Astrocyte (in vitro differentiated cells and primary cell): ENCODE measurements at regions not wholly inside any gene's neighbourhood (a gene's known extent, or its start where the extent isn't known, plus 50 kb on each side); places are given as distances from the start of the nearest gene placed in this dataset.

Experiments used
- DNase-seq: peaks from one replicate; pipeline ENCODE4 v3.0.0-alpha.2; 2010; ENCODE audit warnings: low read depth
- FAIRE-seq: peaks from 2 replicates; lab custom pipeline; 2011; peaks lifted over from hg19 to GRCh38; lab: Jason Lieb, UNC
- H2AFZ ChIP-seq: 2 replicates; pipeline ENCODE4 v1.6.0; 2012; ENCODE audit warnings: low read depth, low read length, inconsistent platforms
- H3K27ac ChIP-seq: 2 replicates; pipeline ENCODE4 v1.5.1; 2011; ENCODE audit warnings: low read depth, low read length, inconsistent platforms
- H3K27me3 ChIP-seq: 2 replicates; pipeline ENCODE4 v1.6.0; 2011; ENCODE audit warnings: low read length, inconsistent platforms; ENCODE audit not compliant: insufficient read depth
- H3K36me3 ChIP-seq: 2 replicates; pipeline ENCODE4 v1.5.1; 2011; ENCODE audit warnings: low read length, inconsistent platforms; ENCODE audit not compliant: insufficient read depth
- H3K4me1 ChIP-seq: 2 replicates; pipeline ENCODE4 v1.5.1; 2011; ENCODE audit warnings: low read length, inconsistent platforms; ENCODE audit not compliant: insufficient read depth
- H3K4me2 ChIP-seq: 2 replicates; pipeline ENCODE4 v1.6.0; 2012; ENCODE audit warnings: low read length, inconsistent platforms
- H3K4me3 ChIP-seq: 2 replicates; pipeline ENCODE4 v1.5.1; 2011; ENCODE audit warnings: low read depth, mild to moderate bottlenecking, low read length, inconsistent platforms; ENCODE audit not compliant: insufficient read depth
- H3K79me2 ChIP-seq: 2 replicates; pipeline ENCODE4 v1.6.0; 2012; ENCODE audit warnings: mild to moderate bottlenecking, low read length, inconsistent platforms; ENCODE audit not compliant: insufficient read depth
- H3K9ac ChIP-seq: 2 replicates; pipeline ENCODE4 v1.6.0; 2012; ENCODE audit warnings: mild to moderate bottlenecking, low read length, inconsistent platforms
- H3K9me3 ChIP-seq: 2 replicates; pipeline ENCODE4 v1.5.1; 2012; ENCODE audit warnings: low read depth, mild to moderate bottlenecking, low read length, inconsistent platforms; ENCODE audit not compliant: insufficient read depth
- H4K20me1 ChIP-seq: 2 replicates; pipeline ENCODE4 v1.6.0; 2012; ENCODE audit warnings: low read length, inconsistent platforms; ENCODE audit not compliant: insufficient read depth
- H3K27ac Mint-ChIP-seq: one replicate; pipeline ENCODE4 v1.8.0; 2021; ENCODE audit warnings: mild to moderate bottlenecking, mixed read lengths; ENCODE audit not compliant: unreplicated experiment
- H3K27me3 Mint-ChIP-seq: one replicate; pipeline ENCODE4 v1.8.0; 2021; ENCODE audit warnings: low read depth, mixed read lengths; ENCODE audit not compliant: unreplicated experiment
- H3K36me3 Mint-ChIP-seq: one replicate; pipeline ENCODE4 v1.8.0; 2021; ENCODE audit warnings: low read depth, mixed read lengths; ENCODE audit not compliant: unreplicated experiment
- H3K4me1 Mint-ChIP-seq: one replicate; pipeline ENCODE4 v1.8.0; 2021; ENCODE audit warnings: low read depth, mixed read lengths; ENCODE audit not compliant: unreplicated experiment
- H3K4me3 Mint-ChIP-seq: one replicate; pipeline ENCODE4 v1.8.0; 2021; ENCODE audit warnings: mild to moderate bottlenecking, moderate library complexity, mixed read lengths; ENCODE audit not compliant: unreplicated experiment
- H3K9me3 Mint-ChIP-seq: one replicate; pipeline ENCODE4 v1.8.0; 2021; ENCODE audit warnings: mild to moderate bottlenecking, mixed read lengths; ENCODE audit not compliant: unreplicated experiment
- CTCF ChIP-seq: IDR thresholded peaks from 2 replicates; pipeline ENCODE4 v1.5.1; 2011; ENCODE audit warnings: low read depth, mild to moderate bottlenecking, inconsistent platforms, low read length, moderate library complexity; ENCODE audit not compliant: insufficient read depth
- EZH2 ChIP-seq: IDR thresholded peaks from 2 replicates; pipeline ENCODE4 v1.6.1; 2012; ENCODE audit warnings: mild to moderate bottlenecking, low read length, inconsistent platforms; ENCODE audit not compliant: insufficient read depth

DNA sequence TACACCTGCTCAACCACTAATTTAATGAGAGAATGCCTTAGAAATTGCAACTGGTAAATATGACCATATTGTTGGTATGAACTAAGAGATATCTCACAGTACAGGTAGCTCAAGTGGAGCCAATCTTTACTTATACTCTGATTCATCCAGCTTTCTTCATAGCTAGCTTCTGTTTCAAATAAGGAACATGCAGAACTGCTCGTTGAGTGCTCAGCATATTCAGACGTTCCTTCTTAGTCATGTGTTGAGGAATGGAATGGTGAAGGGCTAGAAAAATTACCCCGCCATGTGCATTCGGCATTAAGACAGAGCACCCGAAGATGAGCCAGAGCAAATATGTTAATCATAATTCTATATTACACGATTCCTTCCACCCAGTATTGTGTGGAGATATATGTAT is 144.0 kb upstream of the VRK2 start:
- Histone ChIP-seq H3K27ac (no peak overlapping the region), H3K4me2 (no peak overlapping the region), H3K4me3 (no peak overlapping the region), H4K20me1 (no peaks in the 10 kb centered on the region), H3K79me2 (no peaks in the 10 kb centered on the region), H3K4me1 (no peaks in the 10 kb centered on the region), H3K36me3 (no peaks in the 10 kb centered on the region), H2AFZ (no peak overlapping the region), H3K9ac (no peak overlapping the region), H3K9me3 (no peaks in the 10 kb centered on the region), H3K27me3 (no peaks in the 10 kb centered on the region)
- FAIRE-seq, result peak; percentile 23
- no peaks in the 10 kb centered on the region for H3K36me3 Mint-ChIP-seq
- no peak overlapping the region for H3K27ac Mint-ChIP-seq
- no peak for TF ChIP-seq EZH2
- no peak for TF ChIP-seq CTCF
- DNase-seq, result no peak
- no peaks in the 10 kb centered on the region for H3K4me1 Mint-ChIP-seq
- H3K9me3 Mint-ChIP-seq, result no peaks in the 10 kb centered on the region
- no peak overlapping the region for H3K4me3 Mint-ChIP-seq
- no peaks in the 10 kb centered on the region for H3K27me3 Mint-ChIP-seq

DNA sequence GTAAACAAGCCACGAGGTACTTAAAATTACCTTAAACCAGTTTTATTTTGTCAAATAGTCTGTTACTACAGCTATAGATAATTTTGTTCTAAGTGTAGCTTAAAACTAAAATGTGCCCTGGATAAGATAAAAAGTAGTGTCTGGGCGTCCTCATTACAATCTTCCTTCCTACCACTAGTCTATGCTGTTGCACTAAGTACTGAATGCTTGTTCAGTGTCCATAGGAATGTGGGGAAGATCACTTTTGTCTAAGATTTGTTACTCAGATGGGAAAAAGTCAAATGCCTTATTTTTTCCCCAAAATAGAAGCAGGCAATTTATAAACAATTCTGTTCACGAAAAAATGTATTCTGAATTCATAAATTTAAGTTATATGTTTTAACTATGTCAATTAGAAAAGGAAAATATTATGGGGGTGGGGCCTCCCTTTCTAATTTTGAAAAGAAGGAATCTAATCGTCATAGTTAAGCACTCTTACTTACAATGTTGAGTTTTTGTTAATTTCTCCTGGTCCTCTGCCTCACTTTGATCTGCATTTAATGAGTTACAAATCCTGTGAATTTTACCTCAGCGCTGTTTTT is 140.4 kb upstream of the VRK2 start:
- FAIRE-seq (peak; percentile 93), DNase-seq (peak; percentile 48)
- Histone ChIP-seq H3K4me3 (no peak overlapping the region), H3K9me3 (no peaks in the 10 kb centered on the region), H2AFZ (no peak overlapping the region), H3K36me3 (no peaks in the 10 kb centered on the region), H4K20me1 (no peaks in the 10 kb centered on the region), H3K4me1 (no peaks in the 10 kb centered on the region), H3K4me2 (no peak overlapping the region), H3K9ac (no peak overlapping the region), H3K27ac (no peak overlapping the region), H3K27me3 (no peaks in the 10 kb centered on the region), H3K79me2 (no peaks in the 10 kb centered on the region)
- Mint-ChIP-seq H3K4me1 (peaks cover 2% of the 10 kb centered on the region), H3K36me3 (no peaks in the 10 kb centered on the region), H3K9me3 (no peaks in the 10 kb centered on the region), H3K27ac (no peak overlapping the region), H3K4me3 (no peak overlapping the region), H3K27me3 (no peaks in the 10 kb centered on the region)
- TF ChIP-seq EZH2 (no peak), CTCF (peak; percentile 98)

GRCh38 chr2:57907411-57907810 is 139.2 kb upstream of the VRK2 start:
- no peak overlapping the region for H3K4me3 Mint-ChIP-seq
- peaks cover 2% of the 10 kb centered on the region for H3K4me1 Mint-ChIP-seq
- Histone ChIP-seq H3K79me2 (no peaks in the 10 kb centered on the region), H3K9me3 (no peaks in the 10 kb centered on the region), H3K4me2 (no peak overlapping the region), H2AFZ (no peak overlapping the region), H3K9ac (no peak overlapping the region), H3K4me1 (no peaks in the 10 kb centered on the region), H3K27me3 (no peaks in the 10 kb centered on the region), H4K20me1 (no peaks in the 10 kb centered on the region), H3K36me3 (no peaks in the 10 kb centered on the region), H3K4me3 (no peak overlapping the region), H3K27ac (no peak overlapping the region)
- H3K9me3 Mint-ChIP-seq, result no peaks in the 10 kb centered on the region
- no peaks in the 10 kb centered on the region for H3K27me3 Mint-ChIP-seq
- no peaks in the 10 kb centered on the region for H3K36me3 Mint-ChIP-seq
- H3K27ac Mint-ChIP-seq, result no peak overlapping the region
- no peak for TF ChIP-seq EZH2
- no peak for TF ChIP-seq CTCF
- DNase-seq (no peak), FAIRE-seq (no peak)
